Keratinocyte (primary cell): ENCODE measurements at regions not wholly inside any gene's neighbourhood (a gene's known extent, or its start where the extent isn't known, plus 50 kb on each side); places are given as distances from the start of the nearest gene placed in this dataset.

ENCODE experiments used
- DNase-seq: peaks from one replicate; pipeline ENCODE4 v3.0.0-alpha.2; 2011; ENCODE audit warnings: low read depth, missing footprints, low spot score
- FAIRE-seq: peaks from 2 replicates; lab custom pipeline; 2011; peaks lifted over from hg19 to GRCh38; lab: Jason Lieb, UNC
- H2AFZ ChIP-seq: 2 replicates; pipeline ENCODE4 v1.6.0; 2012; ENCODE audit warnings: low read length, control low read depth, inconsistent platforms; ENCODE audit not compliant: control insufficient read depth
- H3K27ac ChIP-seq: 2 replicates; pipeline ENCODE4 v1.5.1; 2011; ENCODE audit warnings: low read length; ENCODE audit not compliant: control insufficient read depth, insufficient read depth
- H3K27me3 ChIP-seq: 3 replicates; pipeline ENCODE4 v1.6.0; 2011; ENCODE audit warnings: low read length; ENCODE audit not compliant: control insufficient read depth, insufficient read depth; ENCODE audit errors: extremely low read depth
- H3K36me3 ChIP-seq, 2 experiments: 2 replicates in 1 of 2; 3 replicates in 1 of 2; pipeline ENCODE4 v1.5.1; 2011; ENCODE audit warnings: low read length in 2 of 2, mild to moderate bottlenecking in 1 of 2; ENCODE audit not compliant: control insufficient read depth in 2 of 2, insufficient read depth in 2 of 2; ENCODE audit errors: extremely low read depth in 1 of 2
- H3K4me1 ChIP-seq: 3 replicates; pipeline ENCODE4 v1.5.1; 2011; ENCODE audit warnings: low read length; ENCODE audit not compliant: control insufficient read depth, insufficient read depth; ENCODE audit errors: extremely low read depth
- H3K4me2 ChIP-seq: 3 replicates; pipeline ENCODE4 v1.6.0; 2011; ENCODE audit warnings: low read depth, low read length; ENCODE audit not compliant: control insufficient read depth, insufficient read depth; ENCODE audit errors: extremely low read depth
- H3K4me3 ChIP-seq, 3 experiments: fragments of 200-600 bp in 1 of 3; sonication (generic) in 1 of 3; 2 replicates in 2 of 3; 3 replicates in 1 of 3; pipeline ENCODE4 v1.5.1; 2011 to 2016; ENCODE audit warnings: low read length in 3 of 3, mild to moderate bottlenecking in 3 of 3, control low read depth in 2 of 3, inconsistent platforms in 1 of 3, low read depth in 1 of 3, mixed read lengths in 1 of 3, mixed run types in 1 of 3, moderate library complexity in 1 of 3; ENCODE audit not compliant: control insufficient read depth in 2 of 3, insufficient read depth in 2 of 3; ENCODE audit errors: extremely low read depth in 1 of 3
- H3K79me2 ChIP-seq: 2 replicates; pipeline ENCODE4 v1.6.0; 2012; ENCODE audit warnings: low read length; ENCODE audit not compliant: control insufficient read depth, insufficient read depth
- H3K9ac ChIP-seq: 3 replicates; pipeline ENCODE4 v1.6.0; 2011; ENCODE audit warnings: low read length; ENCODE audit not compliant: control insufficient read depth, insufficient read depth; ENCODE audit errors: extremely low read depth
- H3K9me1 ChIP-seq: 3 replicates; pipeline ENCODE4 v1.6.0; 2011; ENCODE audit warnings: low read length; ENCODE audit not compliant: control insufficient read depth, insufficient read depth; ENCODE audit errors: extremely low read depth
- H3K9me3 ChIP-seq: 2 replicates; pipeline ENCODE4 v1.5.1; 2012; ENCODE audit warnings: low read depth, low read length; ENCODE audit not compliant: control insufficient read depth
- H4K20me1 ChIP-seq: 3 replicates; pipeline ENCODE4 v1.6.0; 2011; ENCODE audit warnings: low read length; ENCODE audit not compliant: control insufficient read depth, insufficient read depth; ENCODE audit errors: extremely low read depth
- EZH2 ChIP-seq: IDR thresholded peaks from one replicate; pipeline ENCODE4 v1.6.1; 2012; ENCODE audit warnings: inconsistent platforms, mild to moderate bottlenecking, low read length, moderate library complexity
- dilution Hi-C: fragments of 300-500 bp; cut with MboI; formaldehyde crosslinking; loops from one replicate; pipeline ENCODE4 v1.7.0; 2020; ENCODE audit warnings: low sequenced_read_pairs; ENCODE audit not compliant: extremely low pct_ligation_motif_present
- TF ChIP-seq, protein P1 (sequence below), 3 experiments: IDR thresholded peaks in 1 of 3; conservative IDR thresholded peaks in 1 of 3; optimal IDR thresholded peaks in 1 of 3; 2 replicates in 2 of 3; 3 replicates in 1 of 3; pipeline versions ENCODE3 to v1.5.1; 2011; ENCODE audit warnings: low read length in 3 of 3, mild to moderate bottlenecking in 3 of 3, moderate library complexity in 2 of 3, control low read depth in 1 of 3, inconsistent platforms in 1 of 3; ENCODE audit not compliant: insufficient read depth in 2 of 3; ENCODE audit errors: extremely low read depth in 1 of 3

- Histone ChIP-seq H3K4me1 (peaks cover 25% of the 10 kb centered on the region), H3K36me3 (no peaks in the 10 kb centered on the region), H3K4me3 (no peak overlapping the region), H2AFZ (peak overlapping the region; percentile 40), H3K4me2 (no peak overlapping the region), H4K20me1 (no peaks in the 10 kb centered on the region), H3K79me2 (no peaks in the 10 kb centered on the region), H3K9me3 (no peaks in the 10 kb centered on the region), H3K27ac (no peak overlapping the region), H3K9ac (no peak overlapping the region), H3K27me3 (no peaks in the 10 kb centered on the region), H3K9me1 (no peaks in the 10 kb centered on the region)
- TF ChIP-seq, protein P1, sequence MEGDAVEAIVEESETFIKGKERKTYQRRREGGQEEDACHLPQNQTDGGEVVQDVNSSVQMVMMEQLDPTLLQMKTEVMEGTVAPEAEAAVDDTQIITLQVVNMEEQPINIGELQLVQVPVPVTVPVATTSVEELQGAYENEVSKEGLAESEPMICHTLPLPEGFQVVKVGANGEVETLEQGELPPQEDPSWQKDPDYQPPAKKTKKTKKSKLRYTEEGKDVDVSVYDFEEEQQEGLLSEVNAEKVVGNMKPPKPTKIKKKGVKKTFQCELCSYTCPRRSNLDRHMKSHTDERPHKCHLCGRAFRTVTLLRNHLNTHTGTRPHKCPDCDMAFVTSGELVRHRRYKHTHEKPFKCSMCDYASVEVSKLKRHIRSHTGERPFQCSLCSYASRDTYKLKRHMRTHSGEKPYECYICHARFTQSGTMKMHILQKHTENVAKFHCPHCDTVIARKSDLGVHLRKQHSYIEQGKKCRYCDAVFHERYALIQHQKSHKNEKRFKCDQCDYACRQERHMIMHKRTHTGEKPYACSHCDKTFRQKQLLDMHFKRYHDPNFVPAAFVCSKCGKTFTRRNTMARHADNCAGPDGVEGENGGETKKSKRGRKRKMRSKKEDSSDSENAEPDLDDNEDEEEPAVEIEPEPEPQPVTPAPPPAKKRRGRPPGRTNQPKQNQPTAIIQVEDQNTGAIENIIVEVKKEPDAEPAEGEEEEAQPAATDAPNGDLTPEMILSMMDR (optimal IDR thresholded peaks at IDR 0.05 in 1 of 3, IDR thresholded peaks at IDR 0.05 in 1 of 3, conservative IDR thresholded peaks at IDR 0.05 in 1 of 3; ENCODE audit: extremely low read depth in 1 of 3, insufficient read depth in 2 of 3, low read length in 3 of 3), result no peak
- no peak for TF ChIP-seq EZH2
- FAIRE-seq (peak; percentile 49), DNase-seq (no peak)
- dilution Hi-C loops, result no loop called here
Measured at GRCh38 chr3:107206945-107207344, 170.3 kb upstream of the CCDC54 start.

DNA sequence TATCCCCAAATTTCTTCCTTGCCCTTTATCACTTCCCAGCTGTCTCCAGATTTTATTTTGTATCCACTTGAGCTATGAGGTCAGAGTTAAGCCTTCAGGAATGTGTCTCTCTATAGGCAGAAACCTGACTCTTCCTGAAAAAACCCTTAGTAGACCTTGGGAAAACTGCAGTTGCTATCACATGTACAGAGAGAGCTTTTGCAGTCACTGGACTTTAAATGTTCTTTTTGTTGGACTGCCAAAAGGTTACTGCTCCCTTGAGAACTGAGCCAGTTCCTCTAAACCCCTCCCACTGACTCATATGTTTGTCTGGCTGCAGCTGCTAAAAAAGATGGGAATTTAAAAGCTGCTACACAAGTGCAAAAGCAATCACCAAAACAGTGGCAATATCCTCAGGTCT, 169.1 kb upstream of the CCDC54 start:
- no peak for DNase-seq
- FAIRE-seq, result peak; percentile 90

More for the DNA sequence above, 169.1 kb upstream of the CCDC54 start:
- H3K9me1 ChIP-seq, result no peaks in the 10 kb centered on the region
- dilution Hi-C loops, result no loop called here
- H3K27me3 ChIP-seq, result no peaks in the 10 kb centered on the region
- peak overlapping the region; percentile 59 for H3K4me2 ChIP-seq
- no peak overlapping the region for H3K9ac ChIP-seq
- H2AFZ ChIP-seq, result peak overlapping the region; percentile 50
- no peaks in the 10 kb centered on the region for H3K79me2 ChIP-seq
- no peak for TF ChIP-seq EZH2
- TF ChIP-seq, protein P1 (optimal IDR thresholded peaks at IDR 0.05 in 1 of 3, IDR thresholded peaks at IDR 0.05 in 1 of 3, conservative IDR thresholded peaks at IDR 0.05 in 1 of 3; ENCODE audit: extremely low read depth in 1 of 3, insufficient read depth in 2 of 3, low read length in 3 of 3), result no peak
- H4K20me1 ChIP-seq, result no peaks in the 10 kb centered on the region
- H3K4me3 ChIP-seq, result peak overlapping the region in 1 of 3 experiments; percentile 11
- H3K4me1 ChIP-seq, result peaks cover 31% of the 10 kb centered on the region
- H3K9me3 ChIP-seq, result no peaks in the 10 kb centered on the region
- H3K27ac ChIP-seq, result peak overlapping the region; percentile 64
- H3K36me3 ChIP-seq, result no peaks in the 10 kb centered on the region
